NCI-H345 treated with DMSO at 0.1 percent for 48 hours (cell line): ENCODE measurements at regions not wholly inside any gene's neighbourhood (a gene's known extent, or its start where the extent isn't known, plus 50 kb on each side); places are given as distances from the start of the nearest gene placed in this dataset.
"Not testable (repeated sequence)": the region's sequence is repeated elsewhere in the genome, so short reads cannot be mapped to it uniquely, and the experiment has no call there.

Experiments used
- DNase-seq: peaks from one replicate; lab custom pipeline; 2025; ENCODE audit not compliant: unreplicated experiment; lab: John Stamatoyannopoulos, UW

GRCh38 chr16:27638833-27639560 is 89.1 kb downstream of the KATNIP start:
- DNase-seq = no peak

DNA sequence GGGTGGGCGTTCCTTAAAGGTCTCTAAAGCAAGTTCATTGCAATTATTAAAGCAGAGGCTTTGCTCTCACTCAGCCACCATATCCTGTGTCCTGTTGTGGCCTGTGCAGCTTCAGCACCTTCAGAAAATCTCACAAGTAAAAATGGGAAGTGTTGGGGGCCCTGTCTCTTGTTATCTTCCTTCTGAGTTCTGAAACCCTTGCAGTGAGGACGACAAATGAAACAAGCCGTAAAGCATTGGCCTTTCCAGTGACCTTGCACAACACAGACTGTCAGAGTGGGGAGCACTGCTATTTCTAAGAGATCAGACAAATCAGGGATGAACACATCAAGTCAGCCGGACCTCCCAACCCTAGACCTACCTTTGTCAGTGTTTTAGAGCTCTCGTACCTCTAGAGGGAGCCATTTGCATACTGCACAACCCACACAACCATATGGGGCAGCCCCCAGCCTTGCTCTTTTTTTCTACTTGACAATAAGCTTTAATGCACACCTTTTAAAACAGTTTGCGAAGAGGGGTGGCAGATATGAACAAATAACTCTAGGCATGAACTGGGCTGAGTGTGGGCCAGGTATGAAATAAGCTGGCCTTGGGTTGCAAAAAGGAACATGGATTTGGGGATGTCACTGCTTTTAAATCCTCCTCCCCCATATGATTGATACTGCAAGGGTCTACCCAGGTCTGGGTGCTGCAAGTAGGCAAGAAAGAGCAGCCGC is 89.8 kb downstream of the KATNIP start:
- DNase-seq = no peak

DNA sequence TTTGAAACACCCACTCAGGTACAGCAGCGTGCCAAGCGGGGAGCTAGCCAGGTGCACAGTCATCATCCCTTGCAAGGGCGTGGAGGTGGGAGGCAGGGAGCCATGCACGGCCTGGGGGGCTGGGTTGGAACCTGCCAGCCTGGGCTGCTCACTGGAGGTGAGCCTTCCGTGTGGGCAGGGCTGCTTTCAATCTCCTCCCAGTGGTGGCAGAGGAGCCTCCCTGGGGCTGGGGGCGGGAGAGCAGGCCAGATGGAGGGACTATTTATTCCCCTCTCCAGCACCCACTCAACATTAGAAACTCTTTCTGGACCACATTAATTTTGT is 90.3 kb downstream of the KATNIP start:
- no peak for DNase-seq

DNA sequence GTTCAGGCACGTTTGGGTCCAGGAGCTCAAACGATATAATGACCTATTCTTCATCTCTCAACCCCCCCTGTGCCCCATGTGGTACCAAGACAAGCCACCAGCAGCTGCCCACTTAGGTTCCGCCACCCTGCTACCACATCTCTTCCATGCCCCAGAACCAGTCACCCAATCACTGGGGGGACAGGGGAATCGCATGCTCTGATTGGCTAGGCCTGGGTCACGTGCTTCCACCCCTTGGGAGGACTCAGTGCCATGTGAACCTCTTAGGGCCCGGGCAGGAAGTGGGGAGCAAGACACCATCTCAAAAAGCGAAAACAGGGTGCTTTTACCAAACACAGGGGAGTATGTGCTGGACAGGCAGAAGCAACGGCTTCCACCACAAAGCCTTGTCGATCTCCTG is 91.3 kb downstream of the KATNIP start:
- no peak for DNase-seq

DNA sequence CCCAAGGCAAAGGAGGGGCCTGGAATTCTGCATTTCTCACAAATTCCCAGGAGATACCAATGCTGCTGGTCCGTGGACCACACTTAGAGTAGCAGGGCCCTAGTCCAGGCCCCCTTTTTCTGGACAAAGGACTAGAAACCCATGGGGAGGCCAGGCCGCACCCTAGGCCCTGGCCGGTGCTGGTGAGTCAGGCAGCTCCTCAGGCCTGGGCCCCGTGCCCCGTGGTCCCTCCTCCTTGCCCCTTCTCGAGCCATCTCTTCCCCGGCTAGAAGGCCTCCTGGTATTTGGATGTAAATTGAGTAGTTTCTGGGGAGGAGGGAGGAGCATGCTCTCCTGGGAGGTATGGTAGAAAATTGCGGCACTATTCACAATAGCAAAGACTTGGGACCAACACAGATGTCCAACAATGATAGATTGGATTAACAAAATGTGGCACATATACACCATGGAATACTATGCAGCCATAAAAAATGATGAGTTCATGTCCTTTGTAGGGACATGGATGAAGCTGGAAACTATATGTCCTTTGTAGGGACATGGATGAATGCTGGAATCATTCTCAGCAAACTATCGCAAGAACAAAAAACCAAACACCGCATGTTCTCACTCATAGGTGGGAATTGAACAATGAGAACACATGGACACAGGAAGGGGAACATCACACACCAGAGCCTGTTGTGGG is 91.9 kb downstream of the KATNIP start:
- DNase-seq = not testable (repeated sequence)

GRCh38 chr16:27642756-27643155 is 92.8 kb downstream of the KATNIP start:
- DNase-seq = no peak

GRCh38 chr16:27644165-27644564 is 94.2 kb downstream of the KATNIP start:
- DNase-seq = no peak

DNA sequence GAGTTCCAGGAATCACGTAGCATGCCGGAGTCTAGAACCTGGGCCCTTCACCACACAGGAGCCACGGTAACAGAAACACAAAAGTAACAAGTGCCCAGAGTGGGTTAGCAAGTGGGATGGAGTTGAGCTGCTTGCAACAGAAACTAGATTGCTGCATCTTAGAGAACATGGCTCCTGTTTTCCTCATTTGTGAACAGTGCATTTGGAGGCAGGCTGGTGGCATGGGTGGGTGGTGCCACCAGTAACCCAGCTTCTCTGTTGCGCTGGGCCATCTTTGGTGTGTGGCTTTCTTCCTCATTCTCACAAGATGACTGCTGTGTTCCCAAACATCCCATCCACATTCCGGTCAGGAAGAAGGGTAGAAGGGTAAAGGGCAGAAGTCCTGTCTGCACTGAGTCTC is 95.5 kb downstream of the KATNIP start:
- DNase-seq = no peak

GRCh38 chr16:27646806-27647205 is 96.9 kb downstream of the KATNIP start:
- DNase-seq = no peak

DNA sequence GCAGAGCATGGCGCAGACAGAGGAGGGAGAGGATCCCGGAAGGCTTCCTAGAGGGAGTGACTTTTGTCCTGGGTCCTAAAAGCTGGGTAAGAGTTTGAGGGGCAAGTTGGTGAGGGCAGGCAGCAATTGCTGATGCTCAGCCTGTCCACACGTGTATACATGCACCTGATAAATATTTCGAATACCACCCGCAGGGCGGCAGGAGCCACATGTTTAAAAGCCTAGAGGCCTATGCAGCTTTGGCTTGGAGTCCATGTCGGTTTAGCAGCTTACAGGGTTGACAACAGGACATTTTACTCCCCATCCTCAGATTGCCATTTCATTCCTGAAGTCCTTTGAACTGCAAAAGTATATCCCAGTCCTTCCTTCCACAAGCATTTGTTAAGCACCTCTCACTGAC is 99.1 kb downstream of the KATNIP start:
- no peak for DNase-seq

- no peak for DNase-seq
Observed at GRCh38 chr16:27650073-27650701, 100.2 kb downstream of the KATNIP start.

DNA sequence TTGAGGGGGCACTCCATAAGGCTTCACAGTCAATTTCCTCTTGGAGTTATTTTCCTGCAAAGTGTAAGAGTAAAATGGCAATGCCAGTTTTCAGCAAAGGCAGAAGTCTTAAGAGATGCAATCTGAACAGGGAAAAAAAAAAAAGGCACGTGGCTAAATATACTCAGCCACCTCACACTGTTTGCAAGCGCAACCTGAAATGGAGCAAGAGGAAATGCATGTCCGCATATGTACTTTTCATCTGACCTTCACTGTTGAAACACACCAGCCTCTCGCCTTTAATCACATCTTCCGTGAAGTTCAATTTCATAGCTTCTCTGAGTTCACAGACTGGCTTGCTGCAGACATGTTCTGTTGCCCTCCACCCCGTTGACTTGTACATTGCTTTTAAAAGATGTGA is 101.4 kb downstream of the KATNIP start:
- DNase-seq = no peak

DNA sequence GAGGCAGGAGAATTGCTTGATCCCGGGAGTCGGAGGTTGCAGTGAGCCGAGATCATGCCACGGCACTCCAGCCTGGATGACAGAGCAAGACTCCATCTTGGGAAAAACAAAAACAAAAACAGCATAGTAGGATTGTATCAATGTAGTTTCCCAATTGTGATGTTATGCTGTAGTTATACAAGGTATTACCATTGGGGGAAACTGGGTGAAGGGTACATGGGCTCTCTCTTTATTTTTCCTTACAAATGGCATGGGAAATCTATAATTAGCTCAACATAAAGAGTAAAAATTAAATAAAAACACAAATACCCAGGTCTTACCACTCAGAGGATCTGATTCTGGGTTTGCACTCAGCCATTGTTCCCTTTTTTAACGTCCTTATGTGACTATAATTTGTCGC is 107.9 kb downstream of the KATNIP start:
- DNase-seq = no peak

DNA sequence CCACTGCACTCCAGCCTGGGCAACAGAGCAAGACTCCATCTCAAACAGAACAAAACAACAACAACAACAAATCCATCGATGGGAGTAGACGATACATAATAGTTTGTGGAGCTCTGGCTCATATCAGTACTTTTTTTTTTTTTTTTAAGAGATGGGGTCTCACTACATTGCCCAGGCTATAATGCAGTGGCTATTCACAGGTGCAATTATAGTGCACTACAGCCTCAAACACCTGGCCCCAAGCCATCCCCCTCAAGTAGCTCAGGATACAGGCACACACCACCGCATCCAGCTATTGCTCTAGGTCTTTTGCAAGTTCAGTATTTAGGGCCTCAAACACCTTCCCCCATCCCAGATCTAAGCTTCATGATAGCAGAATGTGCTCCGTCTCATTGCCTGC is 110.6 kb downstream of the KATNIP start:
- DNase-seq = no peak

GRCh38 chr16:27663235-27663634 is 113.3 kb downstream of the KATNIP start:
- DNase-seq = not testable (repeated sequence)

- no peak for DNase-seq
Observed at GRCh38 chr16:27665881-27666280, 115.9 kb downstream of the KATNIP start.

DNA sequence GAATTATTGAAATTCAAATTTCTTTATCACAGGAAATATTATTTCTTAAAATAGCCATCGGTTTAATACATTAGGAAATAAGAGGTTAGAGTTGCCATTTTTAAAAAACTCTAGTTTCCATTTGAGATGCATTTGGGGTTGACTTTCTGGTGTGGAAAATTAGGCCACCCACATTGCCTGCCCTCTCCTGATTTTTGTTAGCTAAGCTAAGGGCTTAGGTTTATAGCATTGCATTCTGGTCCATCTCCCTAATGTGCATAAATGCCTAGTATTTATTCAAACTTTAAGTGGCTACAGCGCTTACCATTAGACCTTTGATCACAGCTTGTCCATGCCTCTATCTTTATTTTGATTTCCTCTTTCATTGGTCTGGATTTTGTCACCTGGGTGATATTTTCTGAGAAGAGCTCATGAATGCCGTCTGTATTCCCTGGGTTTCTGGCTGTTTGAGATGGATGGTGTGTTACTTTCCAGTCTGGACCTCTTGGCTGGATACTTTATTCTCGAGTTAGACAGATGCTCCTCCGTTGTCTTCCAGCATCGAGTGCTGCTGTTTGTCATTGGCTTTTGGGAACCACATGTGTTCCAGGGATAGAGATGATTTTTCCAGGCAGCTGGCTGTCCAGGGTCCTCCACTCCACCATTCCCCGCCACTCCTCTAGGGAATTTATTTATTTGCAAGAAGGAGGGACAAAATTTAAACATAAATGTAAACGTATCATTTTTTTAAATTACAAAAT is 120.3 kb downstream of the KATNIP start:
- DNase-seq = no peak

GRCh38 chr16:27671410-27671809 is 121.5 kb downstream of the KATNIP start:
- DNase-seq = no peak

DNA sequence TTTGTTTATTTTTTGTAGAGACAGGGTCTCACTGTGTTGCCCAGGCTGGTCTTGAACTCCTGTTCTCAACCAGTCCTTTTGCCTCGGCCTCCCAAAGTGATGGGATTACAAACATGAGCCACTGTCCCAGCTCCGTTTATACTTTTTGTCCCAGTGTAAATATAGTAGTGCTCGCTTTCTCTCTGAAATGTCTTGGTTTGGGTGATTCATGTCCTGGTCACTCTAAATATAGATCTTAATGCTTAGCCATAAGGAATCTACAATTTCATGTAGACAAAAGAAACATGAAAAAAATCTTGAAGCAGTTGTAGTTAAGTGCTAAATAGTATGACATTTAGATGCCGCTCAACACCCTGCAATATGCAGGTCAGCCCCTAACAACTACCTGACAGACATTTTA is 126.9 kb downstream of the KATNIP start:
- no peak for DNase-seq

GRCh38 chr16:27677263-27677662 is 127.3 kb downstream of the KATNIP start:
- no peak for DNase-seq

- DNase-seq = no peak
Observed at GRCh38 chr16:27678955-27679354, 129.0 kb downstream of the KATNIP start.
